ENCODE measurements at regions not wholly inside any gene's neighbourhood (a gene's known extent, or its start where the extent isn't known, plus 50 kb on each side); places are given as distances from the start of the nearest gene placed in this dataset.

DNA sequence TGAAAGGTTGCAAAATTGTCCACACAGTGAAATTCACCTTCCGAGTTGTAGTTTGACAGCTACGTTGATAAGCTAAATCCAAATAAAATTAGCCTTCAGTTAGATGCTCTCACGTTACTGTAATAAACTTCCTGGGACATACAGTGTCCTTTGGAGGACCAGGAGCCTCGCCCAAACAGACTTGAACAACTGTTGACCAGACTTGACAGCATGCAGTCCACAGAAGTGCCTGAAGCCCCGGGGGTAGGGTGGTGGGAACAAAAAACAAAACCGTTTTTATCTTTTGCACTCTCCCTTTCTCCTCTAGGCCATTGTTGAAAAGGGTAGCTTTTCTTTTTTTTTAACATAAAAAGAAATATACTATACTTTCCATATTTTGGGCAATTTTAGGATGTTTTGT, 172.8 kb upstream of the SAMSN1 start:
- H3K27me3 ChIP-seq (ENCODE audit: control insufficient read depth, insufficient read depth): no peaks in the 10 kb centered on the region
- DNase-seq (no peak), ATAC-seq (no peak)
- intact Hi-C loops (cut with DNase I): no loop called here
- H3K9me3 ChIP-seq (ENCODE audit: control insufficient read depth, low read length): no peaks in the 10 kb centered on the region
- 57% methylated on average over 6 of the region's 6 CpGs for WGBS
- no peaks in the 10 kb centered on the region for H3K4me1 ChIP-seq (ENCODE audit: control insufficient read depth, insufficient read depth, low read length)
- no peak overlapping the region for H3K27ac ChIP-seq (ENCODE audit: low read length)
- no peak overlapping the region for H3K4me3 ChIP-seq (ENCODE audit: low read length)

DNA sequence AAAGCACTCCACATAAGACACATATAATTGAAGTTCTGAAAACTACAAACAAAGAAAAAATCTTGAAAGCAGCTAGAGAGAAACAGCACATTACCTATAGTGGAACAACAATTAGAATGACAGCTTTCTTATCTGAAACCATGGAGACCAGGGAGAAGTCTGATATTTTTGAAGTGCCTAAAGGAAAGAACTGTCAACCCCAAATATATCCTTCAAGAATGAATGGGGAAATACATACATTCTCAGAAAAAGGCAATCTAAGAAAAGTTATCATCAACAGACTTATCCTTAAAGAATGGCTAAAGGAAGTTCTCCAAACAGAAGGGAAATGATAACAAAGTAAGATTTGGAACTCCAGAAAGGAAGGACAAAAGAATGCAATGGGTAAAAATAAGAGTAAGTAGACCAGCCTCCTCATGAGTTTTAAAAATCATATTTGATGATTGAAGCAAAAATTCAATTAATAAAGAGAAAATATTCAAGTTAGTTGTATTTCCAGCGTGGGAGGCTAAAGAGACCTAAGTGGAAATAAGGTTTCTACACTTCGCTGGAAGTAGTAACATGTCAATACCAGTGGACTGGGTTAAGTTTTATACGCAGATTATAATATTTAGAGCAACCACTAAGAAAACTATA, 170.8 kb upstream of the SAMSN1 start:
- 68% methylated on average over 3 of the region's 3 CpGs for WGBS
- Histone ChIP-seq H3K4me1 (ENCODE audit: control insufficient read depth, insufficient read depth, low read length) (no peaks in the 10 kb centered on the region), H3K27ac (ENCODE audit: low read length) (no peak overlapping the region), H3K4me3 (ENCODE audit: low read length) (no peak overlapping the region), H3K27me3 (ENCODE audit: control insufficient read depth, insufficient read depth) (no peaks in the 10 kb centered on the region), H3K9me3 (ENCODE audit: control insufficient read depth, low read length) (no peaks in the 10 kb centered on the region)
- ATAC-seq: no peak
- intact Hi-C loops (cut with DNase I): no loop called here
- DNase-seq: no peak

DNA sequence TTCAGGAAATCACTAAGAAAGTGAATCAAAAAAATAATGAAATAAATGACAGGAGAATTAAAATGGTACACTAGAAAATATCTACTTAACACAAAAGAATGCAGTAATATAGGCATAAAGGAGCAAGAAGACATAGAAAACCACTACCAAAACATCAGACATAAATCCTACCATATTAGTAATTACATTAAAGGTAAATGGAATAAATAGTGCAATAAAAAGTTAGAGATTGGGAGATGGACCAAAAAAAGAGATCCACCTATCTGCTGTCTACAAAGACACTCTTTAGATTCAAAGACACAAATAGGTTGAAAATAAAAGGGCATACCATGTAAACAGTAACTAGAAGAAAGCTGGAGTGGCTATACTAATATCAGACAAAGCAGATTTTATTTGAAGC, 167.0 kb upstream of the SAMSN1 start:
- H3K4me3 ChIP-seq (ENCODE audit: low read length): no peak overlapping the region
- no peaks in the 10 kb centered on the region for H3K27me3 ChIP-seq (ENCODE audit: control insufficient read depth, insufficient read depth)
- DNase-seq (no peak), ATAC-seq (no peak)
- H3K27ac ChIP-seq (ENCODE audit: low read length): no peak overlapping the region
- no peaks in the 10 kb centered on the region for H3K9me3 ChIP-seq (ENCODE audit: control insufficient read depth, low read length)
- no peaks in the 10 kb centered on the region for H3K4me1 ChIP-seq (ENCODE audit: control insufficient read depth, insufficient read depth, low read length)
- intact Hi-C loops (cut with DNase I): no loop called here

DNA sequence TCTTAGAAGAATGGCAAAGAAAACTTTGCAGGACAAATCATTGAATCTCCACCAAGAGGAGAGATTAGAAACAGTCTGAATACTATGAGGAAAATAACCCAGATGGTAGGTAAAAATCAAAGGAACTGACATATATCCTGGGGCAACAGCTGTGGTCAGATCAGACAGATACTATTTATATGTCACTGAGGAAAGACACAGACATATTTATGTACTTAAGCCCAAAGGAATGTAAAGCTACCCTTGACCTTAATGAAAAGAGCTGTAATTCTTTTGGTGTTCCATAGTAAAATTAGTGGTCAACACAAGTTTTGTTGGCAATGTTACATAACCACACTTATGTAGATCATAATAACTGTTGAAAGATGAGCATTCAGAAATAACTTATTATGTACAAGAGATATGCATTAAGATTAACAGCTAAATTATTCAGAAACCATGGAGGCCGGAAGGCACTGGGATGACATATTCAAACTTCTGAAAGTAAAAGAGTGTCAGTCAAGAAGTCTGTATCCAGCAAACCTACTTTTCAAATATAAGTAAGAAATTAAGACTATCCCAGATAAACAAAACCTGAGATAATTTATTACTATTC, 166.1 kb upstream of the SAMSN1 start:
- H3K4me3 ChIP-seq (ENCODE audit: low read length): no peak overlapping the region
- ATAC-seq (no peak), DNase-seq (no peak)
- no peaks in the 10 kb centered on the region for H3K9me3 ChIP-seq (ENCODE audit: control insufficient read depth, low read length)
- H3K27ac ChIP-seq (ENCODE audit: low read length): no peak overlapping the region
- intact Hi-C loops (cut with DNase I): no loop called here
- H3K27me3 ChIP-seq (ENCODE audit: control insufficient read depth, insufficient read depth): no peaks in the 10 kb centered on the region
- no peaks in the 10 kb centered on the region for H3K4me1 ChIP-seq (ENCODE audit: control insufficient read depth, insufficient read depth, low read length)
- 94% methylated on average over 1 of the region's 1 CpG for WGBS

DNA sequence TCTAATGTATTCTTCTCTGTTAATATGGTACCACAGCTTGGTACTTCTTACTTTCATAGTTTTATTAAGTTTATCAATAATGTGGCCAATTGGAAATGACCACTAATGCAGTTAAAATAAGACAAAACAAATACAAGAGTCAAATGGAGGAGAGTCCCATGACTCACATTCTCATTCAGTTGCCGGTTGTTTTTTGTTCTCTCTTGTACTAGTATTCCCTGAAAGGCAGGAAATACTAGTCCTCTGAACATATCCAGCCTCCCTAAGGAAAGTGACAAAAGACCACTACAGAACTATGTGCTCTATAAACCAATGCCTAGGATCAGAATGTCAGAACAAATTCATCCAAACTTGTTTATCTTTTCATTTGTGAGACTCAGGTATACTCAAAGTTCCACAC, 165.2 kb upstream of the SAMSN1 start:
- intact Hi-C loops (cut with DNase I): no loop called here
- H3K27ac ChIP-seq (ENCODE audit: low read length): no peak overlapping the region
- no peaks in the 10 kb centered on the region for H3K4me1 ChIP-seq (ENCODE audit: control insufficient read depth, insufficient read depth, low read length)
- no peaks in the 10 kb centered on the region for H3K27me3 ChIP-seq (ENCODE audit: control insufficient read depth, insufficient read depth)
- no peak overlapping the region for H3K4me3 ChIP-seq (ENCODE audit: low read length)
- no peak for ATAC-seq
- no peak for DNase-seq
- 70% methylated on average over 1 of the region's 1 CpG for WGBS
- H3K9me3 ChIP-seq (ENCODE audit: control insufficient read depth, low read length): no peaks in the 10 kb centered on the region

DNA sequence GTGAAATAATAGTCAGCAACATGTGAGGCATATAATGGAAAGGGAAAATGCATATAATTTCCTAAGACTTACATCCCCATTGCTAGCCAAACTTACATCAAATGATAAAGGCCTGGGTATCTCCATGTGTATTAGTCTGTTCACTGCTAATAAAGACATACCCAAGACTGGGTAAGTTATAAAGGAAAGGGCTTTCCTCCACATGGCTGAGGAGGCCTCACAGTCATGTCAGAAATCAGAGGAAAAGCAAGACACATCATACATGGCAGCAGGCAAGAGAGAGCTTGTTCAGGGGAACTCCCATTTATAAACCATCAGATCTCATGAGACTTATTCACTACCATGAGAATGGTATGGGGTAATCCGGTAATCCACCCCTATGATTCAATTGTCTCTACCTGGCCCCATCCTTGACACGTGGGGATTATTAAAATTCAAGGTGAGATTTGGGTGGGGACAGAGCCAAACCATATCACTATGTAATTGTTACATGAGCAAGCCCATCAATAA, 161.5 kb upstream of the SAMSN1 start:
- intact Hi-C loops (cut with DNase I): no loop called here
- H3K4me3 ChIP-seq (ENCODE audit: low read length): no peak overlapping the region
- DNase-seq: no peak
- no peaks in the 10 kb centered on the region for H3K9me3 ChIP-seq (ENCODE audit: control insufficient read depth, low read length)
- no peaks in the 10 kb centered on the region for H3K4me1 ChIP-seq (ENCODE audit: control insufficient read depth, insufficient read depth, low read length)
- no peaks in the 10 kb centered on the region for H3K27me3 ChIP-seq (ENCODE audit: control insufficient read depth, insufficient read depth)
- no peak for ATAC-seq
- 50% methylated on average over 2 of the region's 2 CpGs for WGBS
- no peak overlapping the region for H3K27ac ChIP-seq (ENCODE audit: low read length)

DNA sequence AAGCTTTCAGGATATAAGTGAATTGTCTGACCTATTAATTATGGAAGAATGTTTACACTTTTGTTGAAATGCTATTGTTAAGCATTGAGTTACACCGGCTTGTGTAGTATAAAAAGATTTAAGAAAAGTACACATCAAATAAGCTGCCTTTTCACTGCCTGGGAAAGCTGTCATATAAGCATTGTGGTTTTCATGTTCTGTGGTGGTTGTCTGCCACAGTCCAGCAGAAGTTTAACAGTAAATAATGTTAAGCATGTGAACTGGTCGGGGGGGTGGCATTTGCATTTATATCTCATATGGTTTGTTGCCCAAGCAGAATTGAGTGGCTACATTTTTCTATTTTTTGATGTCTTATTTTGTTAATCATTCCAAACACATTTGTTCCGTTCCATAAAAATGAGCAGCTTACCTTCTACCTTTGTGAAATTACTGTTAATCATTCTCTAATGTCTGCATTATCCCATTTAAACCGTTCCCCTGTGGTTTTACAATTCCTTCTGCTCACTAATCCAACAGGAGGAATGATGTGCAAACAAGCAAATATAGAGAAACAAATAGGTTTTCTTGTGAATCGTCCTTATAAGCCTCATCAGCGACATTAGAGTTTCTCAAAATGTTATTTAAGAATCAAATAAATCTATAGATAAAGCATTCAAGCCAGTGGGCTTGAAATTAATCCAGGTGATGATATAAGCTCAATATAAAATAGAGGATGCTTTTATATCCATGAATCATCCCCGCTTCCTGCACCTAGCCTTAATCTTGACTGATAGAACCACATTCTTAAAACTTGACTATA, 160.8 kb upstream of the SAMSN1 start:
- no peak for DNase-seq
- intact Hi-C loops (cut with DNase I): no loop called here
- H3K4me3 ChIP-seq (ENCODE audit: low read length): no peak overlapping the region
- H3K9me3 ChIP-seq (ENCODE audit: control insufficient read depth, low read length): no peaks in the 10 kb centered on the region
- H3K4me1 ChIP-seq (ENCODE audit: control insufficient read depth, insufficient read depth, low read length): no peaks in the 10 kb centered on the region
- 73% methylated on average over 7 of the region's 7 CpGs for WGBS
- no peak overlapping the region for H3K27ac ChIP-seq (ENCODE audit: low read length)
- no peaks in the 10 kb centered on the region for H3K27me3 ChIP-seq (ENCODE audit: control insufficient read depth, insufficient read depth)
- ATAC-seq: no peak

DNA sequence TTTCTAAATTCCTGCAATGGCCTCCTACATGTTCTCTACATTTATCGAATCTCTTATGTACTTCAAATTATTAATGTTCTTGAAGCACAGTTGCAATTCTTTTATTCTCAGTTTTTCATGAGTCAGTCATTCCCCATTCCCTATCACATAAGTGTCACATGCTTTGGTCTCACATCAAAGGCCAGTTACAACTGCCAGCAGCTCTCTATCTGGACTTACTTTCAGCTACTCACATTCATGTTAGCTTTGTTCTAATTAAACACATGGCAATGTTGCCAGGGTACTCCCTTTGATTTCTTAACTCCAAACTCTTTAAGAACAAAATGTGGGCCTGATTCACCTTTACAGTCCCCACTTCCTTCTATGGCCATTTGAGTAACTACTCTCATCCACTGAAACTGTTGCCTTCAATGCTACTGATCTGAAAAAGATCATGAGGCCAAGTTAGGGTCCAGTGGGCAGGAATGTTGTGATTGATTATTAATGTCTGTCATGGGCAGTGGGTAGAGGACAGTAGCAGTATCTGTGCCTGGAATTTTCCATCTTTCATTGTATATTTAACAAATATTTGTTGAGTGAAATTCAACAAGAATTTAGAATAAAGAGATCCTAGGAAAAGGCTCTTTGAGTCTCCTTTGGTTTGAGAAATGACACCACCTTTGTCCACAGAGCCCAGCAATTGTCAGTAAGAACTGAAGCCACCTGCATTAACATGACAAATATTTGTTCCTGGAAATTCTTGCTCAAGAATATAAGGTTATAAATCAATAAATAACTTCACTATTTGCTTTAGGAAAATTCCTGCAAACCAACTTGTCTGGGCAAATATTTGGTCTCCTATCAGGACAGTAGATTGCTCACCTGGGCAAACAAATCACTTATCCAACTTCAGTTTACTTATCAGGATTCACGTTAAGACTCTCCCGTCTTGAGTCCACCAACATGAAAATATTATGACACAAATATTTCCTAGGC, 153.6 kb upstream of the SAMSN1 start:
- intact Hi-C loops (cut with DNase I): no loop called here
- 79% methylated on average over 3 of the region's 3 CpGs for WGBS
- Histone ChIP-seq H3K27me3 (ENCODE audit: control insufficient read depth, insufficient read depth) (no peaks in the 10 kb centered on the region), H3K27ac (ENCODE audit: low read length) (no peak overlapping the region), H3K4me1 (ENCODE audit: control insufficient read depth, insufficient read depth, low read length) (no peaks in the 10 kb centered on the region), H3K9me3 (ENCODE audit: control insufficient read depth, low read length) (no peaks in the 10 kb centered on the region), H3K4me3 (ENCODE audit: low read length) (no peak overlapping the region)
- DNase-seq: no peak
- no peak for ATAC-seq

DNA sequence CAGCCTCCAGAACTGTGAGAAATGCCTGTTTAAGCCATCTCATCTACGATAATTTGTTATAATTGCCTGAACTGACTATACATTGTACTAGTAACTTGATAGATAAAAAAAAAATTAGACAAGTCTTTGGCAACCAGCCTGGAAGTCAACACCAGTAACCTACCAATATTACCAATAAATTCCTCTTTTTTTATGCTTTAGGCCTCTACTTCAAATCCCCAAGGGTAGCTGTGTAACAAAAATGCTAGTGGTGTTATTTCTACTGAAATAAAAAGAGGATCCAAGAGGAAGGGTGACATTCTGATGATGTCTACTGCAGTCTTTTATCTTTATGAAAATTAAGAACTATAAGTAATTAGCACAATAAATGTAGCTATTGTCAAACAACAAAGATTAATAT, 151.7 kb upstream of the SAMSN1 start:
- intact Hi-C loops (cut with DNase I): no loop called here
- Histone ChIP-seq H3K4me3 (ENCODE audit: low read length) (no peak overlapping the region), H3K4me1 (ENCODE audit: control insufficient read depth, insufficient read depth, low read length) (no peaks in the 10 kb centered on the region), H3K9me3 (ENCODE audit: control insufficient read depth, low read length) (no peaks in the 10 kb centered on the region), H3K27me3 (ENCODE audit: control insufficient read depth, insufficient read depth) (no peaks in the 10 kb centered on the region), H3K27ac (ENCODE audit: low read length) (no peak overlapping the region)
- ATAC-seq (no peak), DNase-seq (no peak)
- 87% methylated on average over 1 of the region's 1 CpG for WGBS

DNA sequence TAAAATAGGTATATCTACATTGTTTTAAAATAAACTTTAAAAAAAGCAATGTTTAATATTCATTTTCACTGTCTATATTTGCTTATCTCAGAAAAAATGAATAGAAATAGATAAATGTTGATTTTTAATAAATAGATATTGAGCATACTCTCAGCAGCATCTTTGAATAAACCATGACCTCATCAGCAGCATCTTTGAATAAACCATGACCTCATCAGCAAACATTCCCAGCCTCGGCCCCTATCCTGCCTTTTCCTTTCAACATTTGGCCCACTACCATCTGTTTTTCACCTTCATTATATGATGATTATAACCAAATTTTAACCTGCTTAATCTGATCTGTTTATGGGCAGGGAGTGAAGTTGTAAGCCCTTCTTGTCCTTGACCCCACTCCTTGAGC, 148.7 kb upstream of the SAMSN1 start:
- no peaks in the 10 kb centered on the region for H3K9me3 ChIP-seq (ENCODE audit: control insufficient read depth, low read length)
- DNase-seq (no peak), ATAC-seq (no peak)
- intact Hi-C loops (cut with DNase I): no loop called here
- 27% methylated on average over 1 of the region's 1 CpG for WGBS
- H3K27ac ChIP-seq (ENCODE audit: low read length): no peak overlapping the region
- no peak overlapping the region for H3K4me3 ChIP-seq (ENCODE audit: low read length)
- H3K27me3 ChIP-seq (ENCODE audit: control insufficient read depth, insufficient read depth): no peaks in the 10 kb centered on the region
- H3K4me1 ChIP-seq (ENCODE audit: control insufficient read depth, insufficient read depth, low read length): no peaks in the 10 kb centered on the region
